ENCODE measurements at regions not wholly inside any gene's neighbourhood (a gene's known extent, or its start where the extent isn't known, plus 50 kb on each side); places are given as distances from the start of the nearest gene placed in this dataset.

- H3K27me3 ChIP-seq (ENCODE audit: low read length) = no peaks in the 10 kb centered on the region
- H3K27ac ChIP-seq (ENCODE audit: low read depth, low read length) = no peak overlapping the region
- no peaks in the 10 kb centered on the region for H3F3A ChIP-seq (ENCODE audit: insufficient read depth)
- no peaks in the 10 kb centered on the region for H3K36me3 ChIP-seq (ENCODE audit: low read length)
- H3K4me3 ChIP-seq (ENCODE audit: insufficient read depth, low read length, poor library complexity, severe bottlenecking) = no peak overlapping the region
- no peak for TF ChIP-seq EZH2phosphoT487 (conservative IDR thresholded peaks at IDR 0.05; ENCODE audit: low read length)
- TF ChIP-seq CTCF (IDR thresholded peaks at IDR 0.05; ENCODE audit: insufficient read depth, low read length, poor library complexity, severe bottlenecking) = no peak
- H3K9me2 ChIP-seq (replicated peaks; ENCODE audit: insufficient read depth, low read length) = no peaks in the 10 kb centered on the region
- no peak overlapping the region for H2AFZ ChIP-seq (ENCODE audit: low read depth, low read length, severe bottlenecking)
- no peaks in the 10 kb centered on the region for H3K79me2 ChIP-seq (ENCODE audit: insufficient read depth, low read length)
- peaks cover 6% of the 10 kb centered on the region; the same call in 1 of the 2 replicates for H4K20me1 ChIP-seq (ENCODE audit: low read depth, low read length)
- no peaks in the 10 kb centered on the region for H3K9me3 ChIP-seq (ENCODE audit: insufficient read depth, low read length)
- H3K9ac ChIP-seq (ENCODE audit: low read length) = no peak overlapping the region
- no peak overlapping the region for H3K4me2 ChIP-seq (ENCODE audit: low read depth, low read length, poor library complexity, severe bottlenecking)
These were observed 359.7 kb downstream of the MBD2 start for GRCh38 chr18:53864770-53865169.

GRCh38 chr18:53862921-53863320, 361.5 kb downstream of the MBD2 start:
- H3K36me3 ChIP-seq (ENCODE audit: low read length) = no peaks in the 10 kb centered on the region
- H4K20me1 ChIP-seq (ENCODE audit: low read depth, low read length) = peaks cover 6% of the 10 kb centered on the region; the same call in 1 of the 2 replicates
- TF ChIP-seq CTCF (IDR thresholded peaks at IDR 0.05; ENCODE audit: insufficient read depth, low read length, poor library complexity, severe bottlenecking) = no peak
- TF ChIP-seq EZH2phosphoT487 (conservative IDR thresholded peaks at IDR 0.05; ENCODE audit: low read length) = no peak
- no peak overlapping the region for H3K4me2 ChIP-seq (ENCODE audit: low read depth, low read length, poor library complexity, severe bottlenecking)
- H3K4me3 ChIP-seq (ENCODE audit: insufficient read depth, low read length, poor library complexity, severe bottlenecking) = no peak overlapping the region
- H3K9me2 ChIP-seq (replicated peaks; ENCODE audit: insufficient read depth, low read length) = no peaks in the 10 kb centered on the region
- H3F3A ChIP-seq (ENCODE audit: insufficient read depth) = no peaks in the 10 kb centered on the region
- H3K27me3 ChIP-seq (ENCODE audit: low read length) = no peaks in the 10 kb centered on the region
- H3K79me2 ChIP-seq (ENCODE audit: insufficient read depth, low read length) = no peaks in the 10 kb centered on the region
- no peak overlapping the region for H3K9ac ChIP-seq (ENCODE audit: low read length)
- no peak overlapping the region for H3K27ac ChIP-seq (ENCODE audit: low read depth, low read length)
- H2AFZ ChIP-seq (ENCODE audit: low read depth, low read length, severe bottlenecking) = no peak overlapping the region
- no peaks in the 10 kb centered on the region for H3K9me3 ChIP-seq (ENCODE audit: insufficient read depth, low read length)

- Histone ChIP-seq H3F3A (ENCODE audit: insufficient read depth) (no peaks in the 10 kb centered on the region), H3K79me2 (ENCODE audit: insufficient read depth, low read length) (no peaks in the 10 kb centered on the region), H3K9me2 (replicated peaks; ENCODE audit: insufficient read depth, low read length) (no peaks in the 10 kb centered on the region), H3K27me3 (ENCODE audit: low read length) (no peaks in the 10 kb centered on the region), H3K27ac (ENCODE audit: low read depth, low read length) (no peak overlapping the region), H3K4me3 (ENCODE audit: insufficient read depth, low read length, poor library complexity, severe bottlenecking) (no peak overlapping the region), H3K9ac (ENCODE audit: low read length) (no peak overlapping the region), H3K4me2 (ENCODE audit: low read depth, low read length, poor library complexity, severe bottlenecking) (no peak overlapping the region), H3K36me3 (ENCODE audit: low read length) (no peaks in the 10 kb centered on the region), H3K9me3 (ENCODE audit: insufficient read depth, low read length) (no peaks in the 10 kb centered on the region), H4K20me1 (ENCODE audit: low read depth, low read length) (peaks cover under 1% of the 10 kb centered on the region; the same call in 1 of the 2 replicates), H2AFZ (ENCODE audit: low read depth, low read length, severe bottlenecking) (no peak overlapping the region)
- TF ChIP-seq EZH2phosphoT487 (conservative IDR thresholded peaks at IDR 0.05; ENCODE audit: low read length) = no peak
- TF ChIP-seq CTCF (IDR thresholded peaks at IDR 0.05; ENCODE audit: insufficient read depth, low read length, poor library complexity, severe bottlenecking) = no peak
These were observed 363.3 kb downstream of the MBD2 start for GRCh38 chr18:53861185-53861584.

All from SU-DHL-6 (cell line).